NCI-H524 (cell line): ENCODE measurements at regions not wholly inside any gene's neighbourhood (a gene's known extent, or its start where the extent isn't known, plus 50 kb on each side); places are given as distances from the start of the nearest gene placed in this dataset.

Experiments used
- DNase-seq, 2 experiments: peaks; one replicate each; lab custom pipeline; 2025; lab: John Stamatoyannopoulos, UW

GRCh38 chr5:125766706-125767105 is 656.5 kb upstream of the GRAMD2B start:
- no peak for DNase-seq

GRCh38 chr5:125775896-125776295 is 647.3 kb upstream of the GRAMD2B start:
- DNase-seq = peak; percentile 29 to 50

- no peak for DNase-seq
Observed at GRCh38 chr5:125776656-125777139, 646.5 kb upstream of the GRAMD2B start.

- DNase-seq = no peak
Observed at GRCh38 chr5:125778791-125779190, 644.4 kb upstream of the GRAMD2B start.

GRCh38 chr5:125785407-125785806 is 637.8 kb upstream of the GRAMD2B start:
- DNase-seq = no peak

- no peak for DNase-seq
Observed at GRCh38 chr5:125786021-125786420, 637.2 kb upstream of the GRAMD2B start.

- DNase-seq = no peak
Observed at GRCh38 chr5:125793470-125793869, 629.7 kb upstream of the GRAMD2B start.

- DNase-seq = no peak
Observed at GRCh38 chr5:125794922-125795321, 628.3 kb upstream of the GRAMD2B start.

- no peak for DNase-seq
Observed at GRCh38 chr5:125798307-125798706, 624.9 kb upstream of the GRAMD2B start.

GRCh38 chr5:125812651-125813050 is 610.6 kb upstream of the GRAMD2B start:
- DNase-seq = no peak

GRCh38 chr5:125813221-125813974 is 609.8 kb upstream of the GRAMD2B start:
- peak in 1 of 2 experiments; percentile 1 for DNase-seq

- DNase-seq = peak in 1 of 2 experiments; percentile 15
Observed at GRCh38 chr5:125814119-125814518, 609.1 kb upstream of the GRAMD2B start.

- DNase-seq = no peak
Observed at GRCh38 chr5:125823572-125823971, 599.6 kb upstream of the GRAMD2B start.

- no peak for DNase-seq
Observed at GRCh38 chr5:125826214-125826613, 597.0 kb upstream of the GRAMD2B start.

GRCh38 chr5:125829349-125829748 is 593.9 kb upstream of the GRAMD2B start:
- DNase-seq = no peak

GRCh38 chr5:125833398-125833797 is 589.8 kb upstream of the GRAMD2B start:
- no peak for DNase-seq

- no peak for DNase-seq
Observed at GRCh38 chr5:125834438-125835115, 588.6 kb upstream of the GRAMD2B start.

GRCh38 chr5:125835293-125836172 is 587.7 kb upstream of the GRAMD2B start:
- DNase-seq = peak; percentile 40 to 52

GRCh38 chr5:125836256-125836655 is 587.0 kb upstream of the GRAMD2B start:
- DNase-seq = no peak

- DNase-seq = no peak
Observed at GRCh38 chr5:125837866-125838265, 585.3 kb upstream of the GRAMD2B start.

GRCh38 chr5:125847561-125847960 is 575.6 kb upstream of the GRAMD2B start:
- no peak for DNase-seq

- DNase-seq = no peak
Observed at GRCh38 chr5:125848751-125849150, 574.5 kb upstream of the GRAMD2B start.
